ENCODE measurements at regions not wholly inside any gene's neighbourhood (a gene's known extent, or its start where the extent isn't known, plus 50 kb on each side); places are given as distances from the start of the nearest gene placed in this dataset.

DNA sequence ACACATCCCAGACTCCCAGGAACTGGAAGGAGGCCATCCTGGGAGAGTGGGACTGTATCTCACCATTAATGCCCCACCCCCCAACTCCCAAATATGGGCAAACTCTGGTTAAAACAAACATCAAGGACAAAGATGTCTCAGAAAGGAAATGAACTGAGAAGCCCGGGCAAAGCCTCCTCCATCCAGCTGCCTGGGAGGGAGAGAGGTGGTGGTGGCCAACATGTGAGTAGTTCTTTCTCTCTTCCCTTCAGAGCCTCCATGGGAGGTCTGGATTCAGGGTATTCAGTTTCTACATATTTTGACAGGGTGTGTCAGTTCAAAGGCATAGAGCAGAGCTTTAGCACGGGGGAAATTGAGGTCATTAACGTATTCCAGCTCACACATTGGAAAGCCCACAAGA, 57.5 kb downstream of the CXCR4 start:
- TF ChIP-seq, protein P1, sequence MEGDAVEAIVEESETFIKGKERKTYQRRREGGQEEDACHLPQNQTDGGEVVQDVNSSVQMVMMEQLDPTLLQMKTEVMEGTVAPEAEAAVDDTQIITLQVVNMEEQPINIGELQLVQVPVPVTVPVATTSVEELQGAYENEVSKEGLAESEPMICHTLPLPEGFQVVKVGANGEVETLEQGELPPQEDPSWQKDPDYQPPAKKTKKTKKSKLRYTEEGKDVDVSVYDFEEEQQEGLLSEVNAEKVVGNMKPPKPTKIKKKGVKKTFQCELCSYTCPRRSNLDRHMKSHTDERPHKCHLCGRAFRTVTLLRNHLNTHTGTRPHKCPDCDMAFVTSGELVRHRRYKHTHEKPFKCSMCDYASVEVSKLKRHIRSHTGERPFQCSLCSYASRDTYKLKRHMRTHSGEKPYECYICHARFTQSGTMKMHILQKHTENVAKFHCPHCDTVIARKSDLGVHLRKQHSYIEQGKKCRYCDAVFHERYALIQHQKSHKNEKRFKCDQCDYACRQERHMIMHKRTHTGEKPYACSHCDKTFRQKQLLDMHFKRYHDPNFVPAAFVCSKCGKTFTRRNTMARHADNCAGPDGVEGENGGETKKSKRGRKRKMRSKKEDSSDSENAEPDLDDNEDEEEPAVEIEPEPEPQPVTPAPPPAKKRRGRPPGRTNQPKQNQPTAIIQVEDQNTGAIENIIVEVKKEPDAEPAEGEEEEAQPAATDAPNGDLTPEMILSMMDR (IDR thresholded peaks at IDR 0.05): no peak
- no peak for TF ChIP-seq POLR2A (IDR thresholded peaks at IDR 0.05)
